Glomerular visceral epithelial cell (primary cell): ENCODE measurements at regions not wholly inside any gene's neighbourhood (a gene's known extent, or its start where the extent isn't known, plus 50 kb on each side); places are given as distances from the start of the nearest gene placed in this dataset.

Experiments
- DNase-seq: peaks from one replicate; pipeline ENCODE4 v3.0.0-alpha.2; 2016; ENCODE audit errors: extremely low spot score

DNA sequence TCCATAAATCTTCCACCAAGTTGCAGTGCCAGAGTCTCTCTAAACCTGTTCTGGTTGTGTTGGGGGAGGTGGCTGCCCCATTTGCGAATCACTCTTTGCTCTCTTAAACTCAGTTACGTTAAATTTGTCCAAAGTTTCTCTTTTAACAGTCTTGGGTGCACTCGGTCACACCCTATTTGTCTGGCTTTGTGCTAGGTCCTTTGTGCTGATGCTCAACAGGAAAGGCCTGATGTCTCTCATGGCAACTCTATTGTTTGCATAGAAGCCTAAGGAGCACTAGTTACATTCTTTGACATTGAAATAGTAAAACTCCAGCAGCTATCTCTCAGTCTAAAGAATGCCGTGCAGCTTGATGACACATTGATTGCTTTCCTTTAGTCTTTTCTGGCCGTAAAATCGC, 105.1 kb downstream of the TRMT11 start:
- DNase-seq: no peak

DNA sequence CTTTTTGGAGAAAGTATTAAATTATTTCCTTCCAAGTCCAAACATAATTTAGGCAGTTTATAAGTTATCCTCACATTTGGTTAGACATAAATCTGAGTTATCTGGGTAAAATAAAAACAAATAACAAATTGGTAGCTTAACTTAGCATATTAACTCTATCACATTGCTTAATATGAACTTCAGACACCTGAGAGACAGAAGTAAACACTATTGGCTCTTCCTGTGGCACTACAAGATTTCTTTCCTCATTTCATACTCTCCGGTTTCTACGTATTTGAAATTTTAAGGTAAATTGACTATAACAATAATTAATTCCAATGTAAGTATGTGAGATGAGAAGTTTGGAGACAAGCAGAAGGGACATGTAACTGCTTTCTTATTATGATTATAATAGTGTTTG, 106.8 kb downstream of the TRMT11 start:
- DNase-seq: no peak

DNA sequence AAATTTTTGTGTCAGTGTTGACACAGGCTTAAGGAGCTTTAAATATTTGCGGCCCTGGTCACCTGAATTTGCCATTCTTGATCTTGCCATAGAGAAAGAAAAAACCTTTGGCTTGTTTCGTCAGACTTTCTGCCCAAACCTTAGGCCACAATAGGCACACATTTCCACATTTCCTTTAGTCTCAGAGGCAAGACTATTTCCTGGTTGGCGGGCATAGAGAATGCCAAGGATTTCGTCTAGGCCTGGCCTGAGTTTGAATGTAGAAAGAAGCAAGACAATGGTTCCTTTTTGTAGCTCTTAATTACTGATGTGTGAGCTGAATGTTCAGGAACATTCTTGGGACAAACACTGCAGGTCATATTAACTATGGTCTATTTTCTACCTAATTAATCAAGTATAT, 108.1 kb downstream of the TRMT11 start:
- DNase-seq: no peak

DNA sequence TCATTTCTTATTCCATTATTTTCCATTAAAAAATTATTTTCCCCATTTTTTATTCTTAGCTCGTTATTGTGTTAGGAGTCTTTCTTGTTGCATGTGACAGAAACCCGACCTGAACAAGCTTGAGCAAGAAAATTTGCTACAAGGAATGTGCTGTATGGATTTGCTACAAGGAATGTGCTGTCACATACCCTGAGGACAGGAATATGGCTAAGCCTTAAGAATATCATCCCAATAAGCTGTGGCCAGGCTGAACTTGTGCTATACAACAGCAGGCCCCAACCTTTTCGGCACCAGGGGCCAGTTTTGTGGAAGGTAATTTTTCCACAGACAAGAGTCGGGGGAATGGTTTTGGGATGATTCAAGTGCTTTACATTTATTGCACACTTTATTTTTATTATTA, 114.0 kb downstream of the TRMT11 start:
- DNase-seq: no peak

DNA sequence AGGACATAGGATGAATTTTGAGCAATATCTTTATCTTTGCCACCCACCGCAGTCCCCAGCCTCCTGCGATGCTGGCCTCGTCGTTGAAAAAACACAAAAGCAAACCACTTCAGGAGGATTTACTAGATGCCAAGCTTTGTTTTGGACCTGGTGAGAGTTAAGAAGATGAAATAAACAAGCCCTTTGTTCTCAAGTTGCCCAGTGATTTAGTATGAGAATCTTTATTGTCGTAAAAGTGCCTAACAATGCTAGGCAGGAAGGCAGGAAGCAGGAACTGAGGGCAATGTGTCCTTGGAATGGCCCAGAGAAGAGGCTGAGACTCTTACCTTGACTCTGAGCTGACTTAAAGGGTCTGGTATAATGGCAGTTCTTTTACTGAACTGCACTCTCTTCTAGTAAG, 116.0 kb downstream of the TRMT11 start:
- DNase-seq: no peak

DNA sequence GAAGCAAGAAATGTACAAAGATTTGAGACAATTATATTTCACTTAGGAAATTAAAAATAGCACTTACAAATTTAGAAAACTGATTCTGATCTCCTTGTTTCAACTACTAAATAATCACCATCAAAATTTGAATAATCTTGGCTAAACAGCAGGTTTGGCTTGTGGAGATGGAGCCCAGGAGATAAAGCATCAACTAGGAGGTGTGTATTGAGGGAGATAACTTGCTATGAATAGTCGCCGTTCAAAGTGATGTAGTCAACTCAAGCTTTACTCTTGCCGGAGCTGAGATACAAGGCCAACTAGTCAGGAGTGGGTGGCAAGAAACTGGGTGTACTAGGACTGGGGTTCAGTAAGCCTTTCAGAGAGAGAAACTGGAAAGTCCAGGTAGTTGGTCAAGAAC, 117.7 kb downstream of the TRMT11 start:
- no peak for DNase-seq

DNA sequence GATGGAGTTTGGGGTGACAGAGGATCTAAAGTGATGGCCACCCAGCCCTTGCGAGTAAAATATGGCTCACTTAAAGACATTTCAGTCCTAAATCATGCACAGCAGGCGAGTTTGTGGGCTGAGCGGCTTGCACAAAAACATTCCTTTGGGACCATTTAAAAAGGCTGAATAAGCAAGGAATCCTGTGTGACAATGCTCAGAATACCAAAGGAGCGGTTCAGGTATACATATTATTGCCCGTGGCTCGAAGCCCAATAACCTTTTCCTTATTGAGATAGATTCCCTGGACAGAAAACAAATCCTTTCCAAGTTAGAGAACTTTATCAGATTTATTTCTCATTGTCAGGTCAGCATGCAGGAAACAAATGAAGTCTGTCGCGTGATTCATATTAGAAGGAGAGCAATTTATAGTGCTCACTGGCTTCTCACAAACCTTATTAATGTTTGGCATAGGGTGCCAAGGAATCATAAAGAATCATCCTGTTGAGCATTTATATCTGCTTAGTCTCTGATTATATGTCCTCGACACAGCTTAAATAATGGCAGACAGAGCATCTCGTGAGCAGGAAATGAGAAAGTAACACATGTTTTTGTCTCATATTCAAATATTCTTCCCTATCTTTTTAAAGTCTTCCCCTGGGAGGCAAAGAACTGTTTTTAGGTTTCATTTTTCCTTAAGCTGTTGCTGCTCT, 121.3 kb downstream of the TRMT11 start:
- no peak for DNase-seq

DNA sequence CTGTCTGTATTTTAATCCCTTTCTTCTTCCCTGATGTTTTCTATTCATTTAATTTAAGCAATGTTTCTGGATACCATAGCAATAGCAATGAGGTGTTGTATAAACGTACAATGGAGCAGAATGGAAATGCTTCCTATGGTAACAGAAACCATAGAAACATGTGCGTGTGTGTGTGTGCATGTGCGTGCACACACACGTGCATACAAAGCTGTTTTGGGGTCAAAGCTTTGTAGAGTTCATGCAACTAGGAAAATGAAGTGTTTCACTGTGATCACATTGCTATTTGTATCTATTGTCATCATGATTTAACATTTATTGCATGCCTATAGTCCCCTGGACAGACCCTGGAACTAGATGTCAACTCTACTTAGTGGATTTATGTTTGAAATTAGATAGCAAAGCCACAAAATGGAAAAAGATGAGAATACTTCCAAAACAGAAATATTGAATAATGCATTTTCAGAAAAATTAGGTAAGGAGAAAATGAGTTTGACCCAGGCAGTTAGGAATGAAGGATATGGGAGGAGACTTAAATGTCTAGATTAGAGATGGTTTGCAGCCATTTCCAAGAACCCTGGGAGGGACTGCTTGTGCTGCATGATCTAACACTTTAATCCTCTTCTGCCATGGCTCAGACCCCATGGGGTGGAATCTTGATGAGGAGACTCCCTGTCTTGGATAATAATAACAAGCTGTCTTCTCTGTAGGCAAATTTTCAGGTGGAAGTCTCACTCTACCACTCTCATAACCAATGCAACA, 124.4 kb downstream of the TRMT11 start:
- no peak for DNase-seq

DNA sequence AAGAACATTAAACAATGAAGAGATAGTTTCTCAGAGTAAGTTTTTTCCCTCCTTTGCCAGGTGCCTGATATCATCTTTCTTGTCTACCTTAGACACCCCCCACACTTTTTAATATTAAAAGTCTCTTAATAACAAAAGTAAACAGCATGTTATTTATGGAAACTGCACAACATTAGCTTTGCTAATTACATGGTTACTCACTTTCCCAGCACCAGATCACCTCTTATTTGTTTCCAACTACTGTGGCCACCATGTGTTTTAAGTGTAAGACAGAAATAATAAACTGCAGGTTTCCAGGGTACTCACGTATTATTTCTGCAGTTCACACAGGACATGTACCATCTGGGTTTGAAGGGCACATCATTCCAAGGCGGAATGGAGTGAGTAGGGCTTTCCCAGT, 125.0 kb downstream of the TRMT11 start:
- DNase-seq: no peak

DNA sequence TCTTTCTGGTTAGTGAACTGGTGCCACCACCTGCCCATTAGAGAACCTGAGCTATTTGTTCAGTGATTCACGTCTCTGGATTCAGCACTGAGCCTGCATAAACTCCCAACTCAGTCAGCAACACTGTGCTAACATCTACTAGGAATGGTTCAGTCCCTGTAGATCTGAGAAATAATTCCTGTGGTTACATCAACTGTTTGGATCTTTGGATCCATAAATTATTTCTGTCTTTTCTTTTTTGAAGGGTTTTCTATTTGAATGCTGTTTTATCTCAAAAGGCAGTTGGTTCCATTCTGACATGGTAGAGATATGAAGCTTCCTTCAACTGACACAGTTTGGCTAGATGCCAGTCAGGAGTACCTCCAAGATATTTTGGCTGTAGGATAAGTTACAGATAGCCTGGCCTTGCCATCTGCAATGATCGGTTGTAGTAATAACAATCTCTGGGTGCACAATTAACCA, 125.9 kb downstream of the TRMT11 start:
- peak; percentile 21 for DNase-seq

DNA sequence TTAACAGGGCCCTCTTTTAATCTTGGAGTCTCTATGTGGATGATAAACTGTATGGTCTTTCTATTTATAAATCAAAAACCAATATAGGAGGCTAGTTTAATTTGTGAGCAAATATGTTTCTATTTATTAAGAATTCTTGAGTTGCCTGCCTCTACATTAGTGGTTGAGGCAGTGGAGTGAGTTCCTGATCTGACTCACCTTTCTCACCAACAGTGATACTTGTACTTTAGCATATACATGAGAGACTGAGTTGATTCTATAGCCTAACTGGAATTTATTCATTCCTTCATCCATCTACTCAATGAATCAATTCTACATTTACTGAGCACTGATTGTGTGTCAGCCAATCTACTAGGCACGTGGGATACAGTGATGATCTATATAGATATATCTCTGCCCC, 126.9 kb downstream of the TRMT11 start:
- no peak for DNase-seq

DNA sequence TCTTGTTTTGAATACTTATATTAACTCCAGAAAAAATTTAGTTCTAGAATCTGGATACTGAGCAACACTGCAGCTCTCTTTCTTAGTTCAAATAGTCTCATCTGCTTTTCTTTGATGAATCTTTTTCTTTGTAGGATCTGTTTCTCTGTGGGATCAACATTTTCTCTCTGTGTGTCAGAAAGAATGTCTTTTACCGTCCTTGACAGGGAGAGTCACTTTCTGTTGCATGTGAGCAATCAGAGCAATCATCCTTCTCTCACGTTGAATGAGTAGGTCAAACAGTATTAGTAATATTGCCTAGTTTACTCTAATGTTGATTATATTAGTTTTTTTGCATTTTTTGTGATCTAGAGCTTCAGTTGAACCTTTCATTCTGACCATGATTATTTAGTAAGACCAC, 130.9 kb downstream of the TRMT11 start:
- no peak for DNase-seq

DNA sequence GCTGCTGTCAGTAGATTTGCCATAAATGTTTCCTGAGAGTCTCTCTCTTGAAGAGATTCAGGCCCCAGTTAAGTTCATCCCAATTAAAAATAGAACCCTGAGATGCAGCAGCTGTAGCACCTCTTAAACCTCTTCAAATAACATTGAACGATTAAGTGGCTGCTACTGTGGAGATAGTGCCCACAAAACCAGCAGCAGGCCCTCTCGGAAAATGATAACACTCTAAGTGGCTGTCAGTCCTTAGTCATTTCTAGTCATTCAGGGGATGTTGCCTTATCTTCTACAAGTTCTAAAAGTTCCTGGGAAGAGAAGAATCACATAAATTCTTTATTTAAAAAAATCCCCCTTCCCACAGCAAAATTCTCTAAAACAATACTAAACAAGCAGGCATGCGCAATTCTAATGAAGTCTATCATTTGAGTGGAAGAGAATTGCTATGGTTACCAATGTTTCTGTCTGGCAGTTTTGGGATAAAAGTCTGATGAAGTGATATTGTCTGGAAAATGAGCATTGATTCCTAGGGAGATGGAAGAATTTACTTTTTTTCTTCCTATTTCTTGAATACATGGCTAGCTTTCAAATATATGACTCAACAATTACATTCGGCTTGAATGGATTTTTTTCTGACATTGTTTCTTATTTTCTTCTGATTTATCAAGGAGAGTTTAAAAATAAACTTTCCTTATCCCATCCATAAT, 131.9 kb downstream of the TRMT11 start:
- no peak for DNase-seq

DNA sequence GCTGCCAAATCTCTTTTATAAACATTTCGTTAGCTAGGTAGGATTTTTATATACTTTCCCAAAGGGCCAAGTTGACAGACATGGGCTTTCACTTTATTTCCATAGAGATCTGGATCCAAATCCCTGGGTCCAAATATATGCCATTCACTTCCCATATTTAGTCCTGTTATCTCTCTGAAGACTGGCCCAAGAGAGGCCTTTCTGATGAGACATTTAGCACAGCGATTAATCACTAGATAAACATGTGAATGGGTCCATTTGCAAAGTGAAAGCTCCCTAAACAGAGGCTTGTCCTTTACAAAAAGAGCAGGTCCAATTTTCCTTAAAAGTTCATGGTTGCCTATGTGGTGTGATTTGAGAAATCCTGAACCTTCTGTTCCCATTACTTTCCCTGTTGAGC, 132.6 kb downstream of the TRMT11 start:
- no peak for DNase-seq

DNA sequence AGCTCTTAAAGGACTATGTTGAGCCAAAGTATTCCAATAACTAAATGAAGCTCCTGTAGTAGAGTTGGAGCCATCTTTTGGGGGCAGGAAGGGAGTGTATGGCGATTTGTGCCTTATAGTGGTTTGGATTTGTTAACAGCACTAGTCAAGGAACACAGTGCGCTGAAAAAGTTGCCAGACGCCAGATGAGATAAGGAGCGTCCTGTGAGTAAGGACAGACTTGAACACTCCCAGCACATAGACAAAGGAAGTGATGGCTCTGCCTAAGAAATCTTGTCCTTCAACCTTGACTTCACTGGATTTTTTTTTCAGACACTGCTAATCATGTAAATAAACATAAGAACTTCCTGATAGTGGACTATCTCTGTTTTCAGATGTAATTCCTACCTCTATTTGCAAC, 136.9 kb downstream of the TRMT11 start:
- no peak for DNase-seq

DNA sequence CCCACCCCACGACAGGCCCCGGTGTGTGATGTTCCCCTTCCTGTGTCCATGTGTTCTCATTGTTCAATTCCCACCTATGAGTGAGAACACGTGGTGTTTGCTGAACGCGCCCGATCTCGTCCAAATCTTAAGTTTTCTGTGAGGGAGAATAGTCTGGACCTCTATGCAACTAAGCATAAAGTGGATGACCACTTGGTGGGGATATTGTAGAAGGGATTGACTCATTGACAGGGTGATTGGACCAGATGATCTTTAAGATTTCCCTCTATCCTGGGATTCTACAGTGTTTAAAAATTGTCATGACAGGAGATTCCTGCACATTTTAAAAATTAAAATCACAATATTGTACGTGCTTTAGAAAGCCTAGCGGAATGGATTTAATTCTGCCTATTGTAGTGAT, 141.3 kb downstream of the TRMT11 start:
- no peak for DNase-seq

DNA sequence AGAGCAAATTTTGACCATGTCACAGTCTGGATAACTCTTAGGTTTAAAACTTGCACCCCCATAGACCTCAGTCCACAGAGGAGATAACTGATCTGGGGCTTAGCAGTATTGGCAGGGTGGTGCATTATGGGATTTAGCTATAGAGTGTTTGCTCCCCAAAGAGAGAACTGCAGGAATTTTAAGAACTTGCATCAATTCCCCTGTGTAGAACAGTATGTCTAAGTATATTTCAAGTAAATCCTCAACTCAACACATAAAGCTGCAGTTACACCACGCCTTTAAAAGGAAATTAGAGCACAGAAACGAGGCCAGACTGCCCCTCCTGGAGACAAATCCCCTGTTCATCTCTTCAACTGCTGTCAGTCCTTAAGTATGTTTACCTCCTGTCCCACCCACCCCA, 144.9 kb downstream of the TRMT11 start:
- no peak for DNase-seq

DNA sequence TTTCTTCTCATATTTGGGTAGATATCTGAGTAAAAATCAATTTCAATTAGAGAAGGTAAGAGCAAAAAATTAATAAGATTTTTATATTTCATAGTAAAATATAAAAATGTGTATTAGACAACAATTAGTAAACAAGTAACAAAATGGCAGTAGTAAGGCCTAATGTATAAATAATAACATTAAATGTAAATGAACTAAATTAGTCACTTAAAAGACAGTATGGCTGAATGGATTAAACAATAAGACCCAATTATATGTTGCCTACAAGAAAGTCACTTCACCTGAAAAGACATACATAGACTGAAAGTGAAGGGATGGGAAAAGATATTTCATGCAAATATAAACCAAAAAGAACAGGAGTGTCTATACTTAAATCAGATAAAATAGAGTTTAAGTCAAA, 147.6 kb downstream of the TRMT11 start:
- DNase-seq: no peak

DNA sequence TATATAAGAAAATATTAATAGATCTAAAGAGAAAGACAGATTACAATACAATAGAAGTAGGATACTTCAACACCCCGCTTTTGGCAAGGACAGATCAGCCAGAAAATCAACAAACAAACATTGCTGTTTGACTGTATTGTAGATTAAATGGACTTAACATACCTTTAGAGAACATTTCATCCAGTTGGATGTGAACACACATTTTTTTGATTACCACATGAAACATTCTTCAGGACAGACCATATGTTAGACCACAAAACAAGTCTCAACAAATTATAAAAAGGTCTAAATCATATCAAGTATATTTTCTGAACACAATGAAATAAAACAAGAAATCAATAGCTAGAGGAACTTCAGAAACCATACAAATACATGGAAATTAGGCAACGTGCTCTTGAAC, 148.2 kb downstream of the TRMT11 start:
- no peak for DNase-seq

DNA sequence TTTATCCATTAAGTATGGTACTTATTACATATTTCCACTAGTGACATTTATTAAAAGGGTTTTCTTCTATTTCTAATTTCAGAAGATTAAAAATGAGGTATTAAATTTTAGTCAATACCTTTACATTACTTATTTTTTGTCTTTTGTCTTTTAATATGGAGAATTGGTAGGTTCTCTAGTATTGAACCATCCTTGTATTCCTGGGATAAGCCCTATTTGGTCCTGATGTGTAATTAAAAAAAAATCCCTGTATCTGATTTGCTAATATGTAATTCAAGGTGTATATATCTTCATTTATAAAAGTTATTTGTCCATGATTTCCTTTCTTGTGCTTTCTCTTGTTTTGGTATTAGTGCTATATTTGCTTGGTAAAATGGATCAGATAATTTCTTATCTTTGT, 153.7 kb downstream of the TRMT11 start:
- DNase-seq: no peak

DNA sequence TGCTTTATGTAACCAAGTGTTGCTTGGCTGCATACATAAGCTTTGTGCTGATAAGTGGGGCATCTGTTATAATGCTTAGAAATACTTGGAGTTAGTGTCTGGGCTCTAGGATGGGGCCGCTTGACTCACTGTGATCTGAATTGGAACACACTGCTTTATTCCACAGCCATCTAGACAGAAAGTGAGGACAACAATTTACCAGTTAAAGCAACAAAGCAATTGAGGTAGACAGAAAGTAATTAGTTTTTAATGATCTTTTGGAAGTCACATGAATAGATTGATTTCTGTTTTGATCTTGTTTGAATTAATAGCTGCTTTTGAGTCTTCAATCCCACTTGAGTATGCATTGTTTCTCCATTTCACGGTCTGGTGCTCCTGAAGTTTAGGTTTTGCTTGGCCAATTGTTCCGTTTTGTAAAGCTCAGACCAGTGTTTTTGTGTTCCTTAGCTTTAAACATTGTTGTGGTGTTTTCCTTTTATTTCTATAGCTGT, 157.5 kb downstream of the TRMT11 start:
- no peak for DNase-seq

DNA sequence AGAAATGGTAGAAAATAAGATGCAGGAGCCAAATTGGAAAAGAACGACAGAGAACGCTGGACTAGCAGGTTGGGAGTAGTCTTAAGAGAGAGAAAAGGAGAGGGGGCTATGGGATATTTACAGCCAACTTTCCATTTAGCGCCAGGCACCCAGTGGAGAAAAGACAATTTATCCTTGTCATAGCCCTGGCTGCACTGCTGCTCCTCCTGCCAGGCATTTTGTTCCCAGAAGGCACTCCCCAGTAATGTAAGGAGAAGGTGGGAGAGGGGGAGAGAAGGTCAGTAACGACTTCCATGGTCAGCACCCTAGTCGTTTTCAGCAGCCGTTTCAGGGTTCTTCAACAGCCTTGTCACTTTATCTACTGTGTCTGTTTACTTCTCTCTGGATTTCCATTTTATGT, 159.0 kb downstream of the TRMT11 start:
- no peak for DNase-seq

DNA sequence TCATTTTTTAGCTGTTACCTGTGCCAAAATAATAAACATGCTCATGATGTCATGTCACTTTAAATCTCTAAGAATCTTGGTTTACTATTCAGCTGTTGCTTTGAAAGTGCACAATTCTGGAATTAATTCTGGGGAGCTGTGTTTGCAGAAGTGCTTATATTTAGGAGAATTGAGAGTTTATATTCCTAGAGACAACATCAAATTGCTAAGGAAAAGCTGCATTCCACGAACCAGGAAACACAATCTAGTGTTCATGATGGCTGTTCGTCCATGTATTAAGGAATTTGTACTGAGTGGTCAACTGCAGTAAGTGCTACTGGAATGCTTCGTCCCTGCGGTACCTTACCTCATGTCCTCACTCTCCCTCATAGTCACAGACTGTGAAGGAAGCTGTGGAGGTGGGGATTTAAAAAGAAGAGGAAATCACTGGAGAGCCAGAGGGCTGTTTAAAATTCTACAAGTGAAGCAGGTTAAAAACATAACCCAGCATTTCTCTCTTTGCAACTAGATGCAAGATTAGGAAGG, 161.0 kb downstream of the TRMT11 start:
- peak; percentile 30 for DNase-seq
